Activated CD8-positive, alpha-beta memory T cell treated with anti-CD3 and anti-CD28 coated beads, Interleukin-2, amount 50 U/mL, for 24 hours (primary cell): ENCODE measurements at regions not wholly inside any gene's neighbourhood (a gene's known extent, or its start where the extent isn't known, plus 50 kb on each side); places are given as distances from the start of the nearest gene placed in this dataset.

ENCODE experiments used
- DNase-seq: peaks from one replicate; pipeline ENCODE4 v3.0.0-alpha.2; 2020; ENCODE audit errors: extremely low read depth

DNA sequence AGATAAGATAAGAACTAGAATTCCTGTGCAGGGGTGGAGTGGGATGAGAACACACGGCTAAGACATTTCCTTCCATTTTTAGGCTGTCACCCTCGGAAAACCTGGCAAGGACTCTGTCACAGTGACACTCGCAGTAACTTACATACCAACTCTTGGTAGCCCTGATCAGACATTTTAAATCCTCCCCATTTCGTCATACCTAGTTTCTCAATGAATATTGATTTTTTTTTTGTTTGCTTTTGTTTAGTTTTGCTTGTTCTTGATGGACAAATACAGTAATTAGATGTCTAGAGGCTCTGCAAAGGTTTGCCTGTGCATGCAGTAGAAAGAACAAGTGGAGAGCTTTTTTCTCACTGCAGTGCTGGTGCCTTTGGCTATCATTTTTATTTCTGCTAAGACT is 213.0 kb upstream of the FAM83B start:
- no peak for DNase-seq

DNA sequence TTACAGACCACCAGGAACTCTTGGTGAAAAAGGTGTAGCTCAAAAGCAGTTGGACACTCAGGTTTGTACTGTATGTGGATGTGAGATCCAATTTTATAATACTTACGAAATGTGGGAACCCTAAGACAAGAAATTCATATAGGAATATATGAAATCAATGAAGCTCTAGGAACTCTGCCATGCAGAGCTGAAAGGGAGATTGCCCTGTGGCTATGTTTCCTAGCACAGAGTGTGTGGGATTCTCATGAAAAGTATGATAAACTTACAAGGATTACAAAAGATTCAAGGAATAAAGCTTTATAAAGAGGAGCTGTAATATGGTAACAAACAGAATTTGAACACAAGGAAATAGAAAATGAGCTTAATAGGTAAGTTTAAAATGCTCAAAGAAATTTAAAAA is 205.7 kb upstream of the FAM83B start:
- no peak for DNase-seq

DNA sequence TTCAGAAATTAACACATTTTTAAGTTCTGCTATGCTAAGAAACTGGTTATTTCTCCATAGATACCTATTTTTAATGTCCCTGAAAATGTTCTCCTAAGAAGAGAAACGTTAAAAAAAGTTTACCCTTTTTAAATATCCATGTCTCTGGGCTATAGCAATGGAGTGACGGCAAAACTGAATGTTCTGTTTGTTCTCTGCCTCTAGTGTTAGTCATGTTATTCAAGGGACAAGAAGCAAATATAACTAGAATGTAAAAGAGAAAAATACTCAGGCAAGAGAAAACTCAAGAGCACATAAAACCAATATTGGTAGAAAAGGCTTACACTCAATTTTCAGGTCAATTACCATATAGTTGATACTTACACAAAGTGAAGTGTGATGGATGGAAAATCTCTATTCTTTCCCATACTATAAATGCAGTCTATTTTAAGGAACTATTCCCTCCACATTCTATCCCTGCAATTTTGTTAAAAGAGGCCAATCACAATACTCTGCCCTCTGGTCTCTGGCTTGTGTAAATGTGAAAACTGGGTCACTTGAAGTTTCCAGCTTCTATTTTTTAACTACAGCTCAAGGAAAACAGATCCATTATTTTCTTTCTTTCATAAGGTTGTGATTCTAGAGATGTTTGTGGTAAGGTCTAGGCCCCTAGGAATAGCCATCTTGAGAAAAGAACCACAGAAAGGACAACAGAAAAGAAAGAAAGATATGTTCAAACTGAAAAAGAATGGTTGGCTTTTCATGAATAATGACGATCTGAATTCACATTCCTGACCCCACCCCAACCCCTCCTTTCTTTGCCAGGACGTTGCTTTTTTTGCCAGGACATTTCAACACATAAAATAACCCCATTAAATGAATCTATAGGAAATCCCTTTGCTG is 200.3 kb upstream of the FAM83B start:
- DNase-seq, result no peak

DNA sequence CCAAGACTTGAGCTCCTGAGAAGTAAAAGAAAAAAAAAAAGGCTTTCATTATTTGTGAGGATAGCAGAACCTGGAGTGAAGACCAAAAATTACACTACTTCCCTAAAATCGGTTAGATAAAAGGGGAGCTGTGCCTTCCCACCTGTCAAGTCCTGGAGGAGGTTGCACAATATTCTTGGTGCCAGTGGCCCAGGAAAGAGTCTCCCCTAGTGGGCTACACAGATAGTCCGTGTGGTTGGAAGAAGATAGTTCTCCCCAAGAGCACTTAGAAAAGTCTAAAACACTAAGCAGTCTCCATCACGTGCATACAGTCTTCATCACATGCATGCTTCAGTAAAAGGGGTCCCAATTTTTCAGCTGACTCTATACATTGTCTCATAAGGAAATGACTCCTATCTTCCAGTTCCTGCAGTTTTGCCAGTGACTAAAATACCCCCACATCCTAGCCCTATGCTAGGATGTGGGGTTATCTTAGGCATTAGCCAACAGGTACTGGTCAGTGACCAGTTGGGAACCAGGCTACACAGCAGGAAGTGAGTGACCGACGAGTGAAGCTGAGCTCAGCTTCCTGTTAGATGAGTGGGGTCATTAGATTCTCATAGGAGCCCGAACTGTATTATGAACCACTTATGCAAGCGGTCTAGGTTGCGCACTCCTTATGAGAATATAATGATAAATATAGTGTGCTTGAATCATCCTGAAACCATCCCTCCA is 199.5 kb upstream of the FAM83B start:
- DNase-seq, result no peak

DNA sequence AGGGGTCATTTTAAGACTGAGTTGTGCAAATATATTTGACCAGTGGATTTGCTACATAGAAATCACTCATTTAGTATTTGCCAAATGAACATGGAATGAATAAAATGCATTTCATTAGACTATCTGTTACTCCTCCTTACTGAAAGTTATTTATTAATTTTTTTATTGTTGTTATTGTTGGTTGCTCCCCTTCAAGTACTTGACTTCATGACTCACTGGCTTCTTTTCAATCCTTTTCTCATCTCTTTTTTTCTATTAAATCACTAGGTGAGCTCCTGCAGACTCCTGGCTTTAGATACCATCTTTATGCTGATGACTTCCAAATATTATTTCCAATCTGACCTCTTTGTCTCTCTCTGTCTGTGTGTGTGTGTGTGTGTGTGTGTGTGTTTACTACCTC is 192.2 kb upstream of the FAM83B start:
- DNase-seq, result no peak

DNA sequence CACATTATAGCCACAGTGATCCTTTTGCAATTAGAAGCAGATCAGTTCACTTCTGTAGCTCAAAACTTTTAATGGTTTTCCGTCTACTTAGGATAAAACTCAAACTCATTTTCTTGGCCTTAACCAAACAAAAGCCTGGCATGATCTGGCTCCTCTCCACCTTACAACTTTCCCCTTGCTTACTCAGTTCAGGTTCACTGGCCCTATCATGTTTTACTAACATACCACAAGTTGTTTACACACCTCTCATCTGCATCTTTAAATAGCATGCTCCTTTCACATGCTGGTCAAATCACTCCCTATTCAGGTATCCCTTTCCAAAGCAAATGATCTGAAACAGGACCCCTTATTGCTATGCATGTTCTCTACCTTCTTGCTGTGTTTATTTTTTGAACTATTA is 191.4 kb upstream of the FAM83B start:
- no peak for DNase-seq

DNA sequence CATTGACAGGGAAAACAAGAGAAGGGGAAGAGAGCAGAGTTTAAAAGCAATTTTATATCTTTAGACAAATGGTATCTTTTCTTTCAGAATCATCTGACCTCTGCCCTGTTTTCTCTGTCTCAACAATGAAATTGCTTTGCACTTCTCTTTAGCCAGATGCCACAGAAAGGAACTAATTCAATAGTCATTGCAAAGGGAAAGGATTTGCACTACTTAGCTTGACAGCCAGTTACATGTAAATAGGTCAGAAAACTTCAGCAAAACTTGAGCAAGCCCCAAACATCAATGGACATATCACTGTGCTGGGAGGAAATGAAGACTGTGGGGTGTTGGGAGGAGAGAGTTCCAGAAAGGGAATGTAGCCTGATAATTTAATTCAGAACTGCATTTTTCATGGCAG is 181.3 kb upstream of the FAM83B start:
- DNase-seq, result no peak

DNA sequence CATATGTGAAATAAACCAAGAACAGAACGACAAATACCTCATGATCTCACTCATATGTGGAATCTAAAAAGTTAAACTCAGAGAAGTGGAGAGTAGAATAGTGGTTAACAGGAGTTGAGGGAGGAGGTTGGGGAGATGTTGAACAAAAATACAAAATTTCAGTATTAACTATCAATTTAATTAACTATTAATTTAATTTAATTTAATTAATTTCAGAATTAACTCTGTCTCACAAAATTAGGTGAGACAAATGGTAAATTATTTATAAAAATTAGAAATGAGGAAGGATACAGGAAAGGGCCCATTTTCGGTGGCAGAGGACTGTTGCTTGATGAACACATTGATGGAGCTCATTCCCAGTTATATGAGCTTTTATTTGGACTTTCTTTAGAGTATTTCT is 166.0 kb upstream of the FAM83B start:
- no peak for DNase-seq

DNA sequence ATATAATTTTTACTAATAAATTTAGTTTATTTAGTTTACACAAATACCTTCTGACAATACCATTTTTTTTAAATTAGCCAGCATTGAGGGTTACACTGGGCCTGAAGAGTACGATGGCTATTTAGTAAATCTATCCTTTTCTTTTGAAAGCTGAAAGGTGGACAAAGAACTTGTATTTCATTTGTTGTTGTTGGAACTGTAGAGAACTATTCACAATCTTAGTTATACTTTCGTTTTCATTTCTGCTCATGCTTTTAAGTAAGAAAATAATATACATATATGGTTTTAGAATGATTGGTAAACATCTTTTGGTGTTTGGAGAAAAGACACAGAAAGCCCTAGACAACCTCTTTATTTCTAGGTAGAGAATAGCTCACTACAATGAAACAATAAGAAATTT is 165.3 kb upstream of the FAM83B start:
- DNase-seq, result no peak

DNA sequence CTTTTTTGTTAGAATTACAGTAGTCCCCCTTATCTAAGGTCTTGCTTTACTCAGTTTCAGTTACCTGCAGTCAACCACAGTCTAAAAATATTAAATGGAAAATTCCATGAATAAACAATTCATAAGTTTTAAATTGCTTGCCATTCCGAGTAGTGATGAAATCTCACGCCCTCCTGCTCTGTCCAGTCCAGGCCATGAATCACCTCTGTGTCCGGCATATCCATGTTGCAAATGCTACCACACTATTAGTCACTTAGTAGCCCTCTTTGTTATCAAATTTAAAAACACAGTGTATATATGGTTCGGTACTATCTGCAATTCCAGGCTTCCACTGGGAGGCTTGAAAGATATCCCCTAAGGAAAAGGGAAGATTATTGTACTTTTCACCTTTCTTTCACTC is 164.6 kb upstream of the FAM83B start:
- DNase-seq, result no peak

DNA sequence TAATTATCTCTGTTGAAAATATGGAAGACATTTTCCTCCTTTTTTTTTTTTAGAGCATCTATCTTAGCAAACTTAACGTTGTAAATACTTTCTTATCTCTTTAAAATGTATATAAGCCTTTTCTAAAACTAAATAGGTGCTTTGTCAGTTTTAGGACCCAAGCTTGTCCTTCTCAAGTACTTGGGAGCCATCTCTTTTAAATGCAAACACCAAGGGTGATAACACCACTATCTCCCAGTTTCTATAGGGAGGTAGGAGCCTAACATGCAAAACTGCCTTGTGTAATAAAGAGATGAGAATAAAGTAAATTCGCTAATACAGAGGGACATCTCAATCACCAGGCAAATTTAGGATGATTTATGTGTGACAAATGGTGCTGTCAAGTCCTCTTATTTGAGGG is 157.0 kb upstream of the FAM83B start:
- no peak for DNase-seq

DNA sequence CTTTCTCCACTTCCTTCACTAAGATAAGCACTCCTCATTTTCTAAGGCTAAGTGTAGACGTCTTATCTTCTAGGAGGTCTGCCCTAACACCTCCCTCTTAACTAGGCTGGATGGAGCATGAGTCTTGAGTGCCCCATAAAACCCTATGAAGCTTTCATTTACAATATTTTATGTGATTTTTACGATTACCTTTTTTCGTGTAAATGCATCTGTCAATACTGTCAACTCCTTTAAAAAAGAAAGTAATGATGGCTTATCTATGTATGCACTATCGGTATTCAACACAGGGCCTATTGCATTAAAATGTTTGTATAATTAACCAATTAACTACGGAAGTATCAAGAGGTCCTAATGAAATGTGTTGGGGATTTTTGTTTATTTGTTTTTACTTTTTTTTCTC is 156.0 kb upstream of the FAM83B start:
- no peak for DNase-seq

DNA sequence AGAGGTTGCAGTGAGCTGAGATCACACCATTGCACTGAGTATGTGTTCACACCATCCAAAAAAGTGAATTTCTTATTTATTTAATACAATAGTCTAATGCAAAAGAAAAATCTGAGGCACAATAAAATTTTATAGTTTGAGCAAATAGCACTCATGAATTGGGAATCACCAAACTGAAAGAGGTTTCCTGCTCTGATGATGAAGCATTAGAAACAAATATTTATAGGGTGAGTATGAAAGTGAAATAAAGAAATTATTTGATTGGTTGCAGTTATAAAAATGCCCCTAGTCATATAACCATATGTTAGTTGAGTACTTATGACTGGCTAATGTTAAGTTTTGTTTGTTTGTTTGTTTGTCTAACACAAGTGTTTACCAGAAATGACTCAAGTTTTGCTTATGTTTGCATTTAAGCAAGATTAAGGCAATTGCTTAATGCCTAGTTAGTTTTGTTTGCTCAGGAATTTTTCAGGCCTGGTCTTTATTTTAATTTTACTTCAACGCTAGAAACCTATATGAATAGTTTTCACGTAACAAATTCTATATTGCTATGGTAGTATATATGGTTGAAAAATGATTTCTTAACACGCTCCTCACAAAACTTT is 151.5 kb upstream of the FAM83B start:
- DNase-seq, result no peak

DNA sequence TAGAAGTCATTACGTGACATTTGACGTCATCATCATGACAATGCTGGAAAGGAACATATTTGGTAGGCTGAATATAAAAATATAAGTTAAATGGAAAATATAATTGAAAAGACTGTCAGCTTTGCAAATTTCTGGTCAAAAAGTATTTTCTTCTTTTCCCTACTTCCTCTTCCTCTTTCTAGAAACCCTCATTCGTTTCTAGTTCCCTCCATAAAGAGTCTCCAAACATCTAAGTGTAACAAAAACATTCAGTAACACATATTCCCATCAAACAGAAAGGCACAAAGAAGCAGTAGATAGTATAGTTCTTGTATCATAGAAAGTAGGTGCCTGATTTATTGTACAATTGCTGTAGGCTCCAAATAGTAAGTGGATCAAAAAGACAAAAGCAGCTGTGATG is 150.8 kb upstream of the FAM83B start:
- DNase-seq, result no peak

DNA sequence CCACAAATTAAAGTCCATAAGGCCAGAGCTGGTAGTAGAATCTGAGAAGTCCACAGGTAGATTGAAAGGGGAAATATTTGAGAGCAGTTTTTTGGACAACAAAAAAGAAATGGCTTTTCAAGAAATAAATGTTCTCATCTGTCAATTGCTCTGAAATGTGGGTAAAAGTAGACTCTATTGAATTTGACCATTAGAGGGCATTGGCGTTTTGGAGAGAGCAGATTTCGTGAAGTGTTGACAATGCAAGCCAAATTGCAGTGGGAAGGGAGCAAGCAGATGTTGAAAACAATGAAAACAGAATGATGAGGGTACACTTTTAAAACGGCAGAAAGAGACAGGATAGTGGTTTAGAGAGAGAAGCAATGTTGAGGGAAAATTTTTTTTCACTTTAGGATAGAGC is 149.1 kb upstream of the FAM83B start:
- DNase-seq, result no peak

DNA sequence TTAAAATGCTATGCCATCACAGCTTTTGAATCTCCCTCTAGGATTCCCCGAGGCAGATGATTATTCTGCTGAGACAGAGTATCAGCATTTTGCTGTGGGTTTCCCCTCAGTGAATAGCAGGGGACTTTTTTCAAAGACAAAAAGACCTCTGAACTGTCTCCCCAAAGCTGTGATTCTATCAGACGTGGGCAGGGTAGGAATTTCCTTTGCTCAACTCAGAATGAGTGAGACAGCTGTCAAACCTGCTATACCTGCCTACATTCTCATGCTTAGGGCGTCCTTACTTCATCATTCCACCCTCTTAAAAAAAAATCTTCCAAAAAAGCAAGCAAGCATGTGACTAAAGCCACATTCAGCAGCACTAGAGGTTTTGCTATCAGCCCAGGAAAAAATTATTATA is 147.6 kb upstream of the FAM83B start:
- DNase-seq, result no peak

DNA sequence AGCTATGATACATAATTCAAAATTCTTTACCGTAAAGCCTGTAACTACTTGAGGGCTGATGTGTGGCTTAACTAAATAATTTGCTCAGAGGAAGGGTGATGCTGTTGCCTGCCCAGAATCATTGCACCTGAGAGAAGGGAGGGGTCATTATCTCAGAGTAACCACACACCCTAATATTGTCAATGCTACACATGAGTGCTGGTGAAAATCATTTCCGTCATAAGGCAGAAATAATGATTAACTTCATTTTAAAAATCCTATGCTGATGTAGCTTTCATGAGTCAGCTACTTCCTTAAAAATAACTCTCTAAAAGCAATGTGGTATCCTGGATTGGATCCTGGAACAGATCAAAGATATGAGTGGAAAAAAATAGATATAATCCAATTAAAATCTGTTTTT is 146.4 kb upstream of the FAM83B start:
- DNase-seq, result no peak

DNA sequence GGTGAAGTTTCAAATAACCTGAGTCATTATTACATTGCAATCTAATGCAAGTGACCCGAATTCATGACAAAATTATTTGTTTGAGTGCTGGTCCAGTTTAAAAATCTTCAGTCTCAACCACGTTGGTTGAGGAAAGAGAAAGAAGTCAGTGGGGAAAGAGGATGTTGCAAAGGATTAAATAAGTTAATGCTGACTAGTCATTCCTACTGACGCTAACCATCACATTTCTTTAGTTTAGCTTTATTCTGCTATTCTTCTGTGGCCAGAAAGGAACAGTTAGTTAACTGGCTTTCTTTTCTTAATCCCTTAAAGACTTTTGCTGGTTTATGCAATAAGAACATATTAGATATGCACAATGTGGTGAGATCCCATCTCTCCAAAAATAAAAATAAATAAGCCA is 143.8 kb upstream of the FAM83B start:
- DNase-seq, result no peak

DNA sequence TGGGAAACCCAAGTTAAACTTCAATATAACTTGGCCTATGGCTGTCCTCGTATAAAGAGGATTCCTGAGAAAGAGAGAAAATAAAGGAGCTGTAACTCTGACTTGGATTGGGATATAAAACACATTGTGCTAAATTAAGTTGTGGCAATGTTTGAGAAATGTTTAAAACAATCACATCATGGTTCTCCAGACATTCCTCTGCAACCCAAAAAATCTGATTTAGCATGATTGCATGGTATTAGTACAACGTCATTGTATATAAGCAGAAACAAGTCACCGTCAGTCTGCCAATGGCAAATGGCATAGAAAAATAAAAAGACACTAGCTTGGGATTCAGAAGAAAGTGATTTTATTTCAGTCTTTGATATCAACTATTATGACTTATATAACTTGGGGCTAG is 140.2 kb upstream of the FAM83B start:
- DNase-seq, result no peak

DNA sequence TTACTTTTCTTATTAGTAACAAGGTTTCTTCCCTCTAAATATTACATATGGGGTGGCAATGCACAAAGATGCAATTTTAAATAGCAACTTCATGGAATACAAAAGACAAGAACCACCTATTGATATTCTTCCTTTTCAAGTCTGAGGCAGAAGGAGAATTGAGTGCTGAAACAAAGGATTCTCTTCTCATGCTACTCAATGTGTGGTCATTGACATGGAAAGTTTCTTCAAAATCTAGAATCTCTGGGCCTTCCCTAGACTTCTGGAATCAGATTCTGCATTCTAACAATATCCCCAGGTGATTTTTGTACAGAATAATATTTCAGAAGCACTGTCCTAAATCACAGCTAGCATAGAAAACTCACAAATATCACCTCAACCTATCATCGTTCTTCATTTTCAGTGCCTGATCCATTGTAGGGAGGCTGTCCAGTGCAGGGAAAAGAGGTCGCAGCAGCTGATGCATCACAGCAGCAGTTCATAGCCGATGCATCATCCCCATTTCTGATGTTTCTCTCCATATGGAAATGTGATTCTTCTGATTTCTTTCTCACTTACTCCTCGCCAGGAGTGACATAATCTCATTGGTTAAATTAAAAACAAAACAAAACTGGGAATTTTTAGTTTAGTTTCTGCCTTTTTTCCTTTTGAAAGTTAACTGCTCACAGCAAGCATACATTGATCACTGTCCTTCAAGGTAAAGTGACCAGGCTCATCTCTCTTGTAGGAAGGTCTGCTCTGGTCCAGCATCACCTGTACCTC is 139.5 kb upstream of the FAM83B start:
- no peak for DNase-seq

DNA sequence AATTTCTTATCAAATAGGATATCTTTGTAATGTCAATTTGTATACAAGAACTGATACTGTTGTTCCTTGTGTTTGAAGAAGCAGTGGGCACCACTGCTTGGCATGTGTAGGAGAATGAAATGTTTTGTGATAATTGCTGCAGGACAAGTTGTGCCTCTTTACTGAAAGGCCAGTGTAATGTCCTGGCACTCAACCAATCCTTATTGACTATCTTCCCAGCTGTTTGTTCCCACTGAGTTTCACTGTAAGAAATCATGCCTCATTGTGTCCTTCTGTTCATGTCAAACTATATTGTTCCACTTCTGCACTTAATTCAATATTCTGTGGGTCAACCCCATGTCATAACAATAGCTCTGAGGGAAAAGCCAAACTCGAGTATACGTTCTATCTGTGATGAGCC is 136.1 kb upstream of the FAM83B start:
- DNase-seq, result no peak

DNA sequence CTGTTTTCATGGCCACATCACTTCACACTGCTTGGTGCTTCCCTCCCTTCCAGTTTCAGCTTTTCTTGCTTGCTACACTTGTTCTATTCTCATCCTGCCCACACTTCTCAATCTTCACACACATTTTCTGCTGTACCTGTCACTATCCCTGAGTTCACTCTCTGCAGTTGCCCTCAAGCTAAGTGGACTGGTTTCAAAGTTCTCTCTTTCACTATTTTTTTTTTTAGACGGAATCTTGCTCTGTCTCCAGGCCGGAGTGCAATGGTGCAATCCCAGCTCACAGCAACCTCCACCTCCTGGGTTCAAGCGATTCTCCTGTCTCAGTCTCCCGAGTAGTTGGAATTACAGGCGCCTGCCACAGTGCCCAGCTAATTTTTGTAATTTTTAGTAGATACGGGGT is 130.6 kb upstream of the FAM83B start:
- DNase-seq, result no peak
